ENCODE measurements at regions not wholly inside any gene's neighbourhood (a gene's known extent, or its start where the extent isn't known, plus 50 kb on each side); places are given as distances from the start of the nearest gene placed in this dataset.

GRCh38 chr13:66219506-66219905, 1010.6 kb downstream of the PCDH9 start:
- no peak for TF ChIP-seq CTCF (conservative IDR thresholded peaks at IDR 0.05; ENCODE audit: control insufficient read depth, insufficient read depth, low read depth, low read length)
- DNase-seq (ENCODE audit: low read depth) = no peak
- H3K4me3 ChIP-seq (ENCODE audit: control insufficient read depth, low read depth, low read length) = no peak overlapping the region

- no peak for DNase-seq (ENCODE audit: low read depth)
- no peak overlapping the region for H3K4me3 ChIP-seq (ENCODE audit: control insufficient read depth, low read depth, low read length)
- no peak for TF ChIP-seq CTCF (conservative IDR thresholded peaks at IDR 0.05; ENCODE audit: control insufficient read depth, insufficient read depth, low read depth, low read length)
Observed at GRCh38 chr13:66218583-66218982, 1011.6 kb downstream of the PCDH9 start.

- DNase-seq (ENCODE audit: low read depth) = peak; percentile 46
- TF ChIP-seq CTCF (conservative IDR thresholded peaks at IDR 0.05; ENCODE audit: control insufficient read depth, insufficient read depth, low read depth, low read length) = no peak
- no peak overlapping the region for H3K4me3 ChIP-seq (ENCODE audit: control insufficient read depth, low read depth, low read length)
Observed at GRCh38 chr13:66216728-66217127, 1013.4 kb downstream of the PCDH9 start.

GRCh38 chr13:66214467-66214866, 1015.7 kb downstream of the PCDH9 start:
- no peak for TF ChIP-seq CTCF (conservative IDR thresholded peaks at IDR 0.05; ENCODE audit: control insufficient read depth, insufficient read depth, low read depth, low read length)

GRCh38 chr13:66212511-66212910, 1017.6 kb downstream of the PCDH9 start:
- DNase-seq (ENCODE audit: low read depth) = no peak
- no peak overlapping the region for H3K4me3 ChIP-seq (ENCODE audit: control insufficient read depth, low read depth, low read length)
- TF ChIP-seq CTCF (conservative IDR thresholded peaks at IDR 0.05; ENCODE audit: control insufficient read depth, insufficient read depth, low read depth, low read length) = no peak

More at GRCh38 chr13:66214467-66214866, 1015.7 kb downstream of the PCDH9 start:
- H3K4me3 ChIP-seq (ENCODE audit: control insufficient read depth, low read depth, low read length) = no peak overlapping the region
- DNase-seq (ENCODE audit: low read depth) = no peak

GRCh38 chr13:66210677-66211076, 1019.5 kb downstream of the PCDH9 start:
- no peak for TF ChIP-seq CTCF (conservative IDR thresholded peaks at IDR 0.05; ENCODE audit: control insufficient read depth, insufficient read depth, low read depth, low read length)
- DNase-seq (ENCODE audit: low read depth) = peak; percentile 85
- no peak overlapping the region for H3K4me3 ChIP-seq (ENCODE audit: control insufficient read depth, low read depth, low read length)

GRCh38 chr13:66208589-66208988, 1021.5 kb downstream of the PCDH9 start:
- no peak for TF ChIP-seq CTCF (conservative IDR thresholded peaks at IDR 0.05; ENCODE audit: control insufficient read depth, insufficient read depth, low read depth, low read length)
- no peak for DNase-seq (ENCODE audit: low read depth)
- no peak overlapping the region for H3K4me3 ChIP-seq (ENCODE audit: control insufficient read depth, low read depth, low read length)

Data from fibroblast of mammary gland (primary cell).